ENCODE measurements at regions not wholly inside any gene's neighbourhood (a gene's known extent, or its start where the extent isn't known, plus 50 kb on each side); places are given as distances from the start of the nearest gene placed in this dataset.
A peak's percentile ranks its signal among the peaks of the same experiment; 100 is the strongest.

- H3K4me1 ChIP-seq (ENCODE audit: insufficient read depth, low read length) = no peaks in the 10 kb centered on the region
- Mint-ChIP-seq H3K9me3 (no peaks in the 10 kb centered on the region), H3K4me3 (no peak overlapping the region), H3K27me3 (peaks cover 29% of the 10 kb centered on the region), H3K36me3 (ENCODE audit: low read depth) (no peaks in the 10 kb centered on the region), H3K27ac (no peak overlapping the region), H3K4me1 (ENCODE audit: low read depth) (no peaks in the 10 kb centered on the region)
- no peaks in the 10 kb centered on the region for H3K9me3 ChIP-seq (ENCODE audit: control insufficient read depth in 1 of 2, insufficient read depth in 1 of 2, low read length in 2 of 2)
- intact Hi-C loops (cut with DNase I, micrococcal nuclease) = no loop called here
- ATAC-seq (ENCODE audit: poor library complexity) (no peak), DNase-seq (no peak)
- no peak overlapping the region for H3K4me3 ChIP-seq (ENCODE audit: low read length)
- ChIA-PET POLR2A (no interaction called here), CTCF (no interaction called here)
- H3K27me3 ChIP-seq (ENCODE audit: control insufficient read depth in 1 of 2, insufficient read depth in 2 of 2, low read length in 2 of 2) = peaks cover 0 to 4% of the 10 kb centered on the region in 2 experiments
- H3K27ac ChIP-seq (ENCODE audit: low read depth in 1 of 2, low read length in 2 of 2) = no peak overlapping the region
- no peak for TF ChIP-seq CTCF (IDR thresholded peaks at IDR 0.05)
- H3K36me3 ChIP-seq (ENCODE audit: insufficient read depth, low read length) = no peaks in the 10 kb centered on the region
Observed at GRCh38 chr11:32033491-32033890, 57.4 kb upstream of the RCN1 start.

- TF ChIP-seq CTCF (IDR thresholded peaks at IDR 0.05) = no peak
- Histone ChIP-seq H3K9me3 (ENCODE audit: control insufficient read depth in 1 of 2, insufficient read depth in 1 of 2, low read length in 2 of 2) (no peaks in the 10 kb centered on the region), H3K4me1 (ENCODE audit: insufficient read depth, low read length) (no peaks in the 10 kb centered on the region), H3K27ac (ENCODE audit: low read depth in 1 of 2, low read length in 2 of 2) (no peak overlapping the region), H3K27me3 (ENCODE audit: control insufficient read depth in 1 of 2, insufficient read depth in 2 of 2, low read length in 2 of 2) (peaks cover 0 to 4% of the 10 kb centered on the region in 2 experiments), H3K36me3 (ENCODE audit: insufficient read depth, low read length) (no peaks in the 10 kb centered on the region), H3K4me3 (ENCODE audit: low read length) (no peak overlapping the region)
- POLR2A ChIA-PET = no interaction called here
- Mint-ChIP-seq H3K4me1 (ENCODE audit: low read depth) (no peaks in the 10 kb centered on the region), H3K36me3 (ENCODE audit: low read depth) (no peaks in the 10 kb centered on the region), H3K27ac (no peak overlapping the region), H3K9me3 (no peaks in the 10 kb centered on the region), H3K4me3 (no peak overlapping the region), H3K27me3 (peaks cover 25% of the 10 kb centered on the region)
- ATAC-seq (ENCODE audit: poor library complexity) (no peak), DNase-seq (peak in 1 of 14 experiments; percentile 4)
- intact Hi-C loops (cut with DNase I, micrococcal nuclease) = no loop called here
- CTCF ChIA-PET = no interaction called here
Observed at GRCh38 chr11:32033067-32033466, 57.8 kb upstream of the RCN1 start.

- POLR2A ChIA-PET = no interaction called here
Observed at GRCh38 chr11:32032478-32032877, 58.4 kb upstream of the RCN1 start.

More at GRCh38 chr11:32032478-32032877, 58.4 kb upstream of the RCN1 start:
- intact Hi-C loops (cut with DNase I, micrococcal nuclease) = no loop called here
- no peak overlapping the region for H3K4me3 ChIP-seq (ENCODE audit: low read length)
- H3K27me3 ChIP-seq (ENCODE audit: control insufficient read depth in 1 of 2, insufficient read depth in 2 of 2, low read length in 2 of 2) = peaks cover 0 to 4% of the 10 kb centered on the region in 2 experiments
- H3K36me3 ChIP-seq (ENCODE audit: insufficient read depth, low read length) = no peaks in the 10 kb centered on the region
- Mint-ChIP-seq H3K9me3 (no peaks in the 10 kb centered on the region), H3K36me3 (ENCODE audit: low read depth) (no peaks in the 10 kb centered on the region), H3K4me3 (no peak overlapping the region), H3K27ac (no peak overlapping the region), H3K27me3 (peaks cover 22% of the 10 kb centered on the region), H3K4me1 (ENCODE audit: low read depth) (no peaks in the 10 kb centered on the region)
- H3K4me1 ChIP-seq (ENCODE audit: insufficient read depth, low read length) = no peaks in the 10 kb centered on the region
- ATAC-seq (ENCODE audit: poor library complexity) = no peak
- no peak for TF ChIP-seq CTCF (IDR thresholded peaks at IDR 0.05)
- no peak overlapping the region for H3K27ac ChIP-seq (ENCODE audit: low read depth in 1 of 2, low read length in 2 of 2)
- CTCF ChIA-PET = no interaction called here
- H3K9me3 ChIP-seq (ENCODE audit: control insufficient read depth in 1 of 2, insufficient read depth in 1 of 2, low read length in 2 of 2) = no peaks in the 10 kb centered on the region
- DNase-seq = peak in 1 of 14 experiments; percentile 7

Measured in CD4-positive, alpha-beta T cell (primary cell).